NCI-H82 (cell line): ENCODE measurements at regions not wholly inside any gene's neighbourhood (a gene's known extent, or its start where the extent isn't known, plus 50 kb on each side); places are given as distances from the start of the nearest gene placed in this dataset.
A peak's percentile ranks its signal among the peaks of the same experiment; 100 is the strongest.

Experiments used
- DNase-seq: peaks from one replicate; lab custom pipeline; 2025; lab: John Stamatoyannopoulos, UW

DNA sequence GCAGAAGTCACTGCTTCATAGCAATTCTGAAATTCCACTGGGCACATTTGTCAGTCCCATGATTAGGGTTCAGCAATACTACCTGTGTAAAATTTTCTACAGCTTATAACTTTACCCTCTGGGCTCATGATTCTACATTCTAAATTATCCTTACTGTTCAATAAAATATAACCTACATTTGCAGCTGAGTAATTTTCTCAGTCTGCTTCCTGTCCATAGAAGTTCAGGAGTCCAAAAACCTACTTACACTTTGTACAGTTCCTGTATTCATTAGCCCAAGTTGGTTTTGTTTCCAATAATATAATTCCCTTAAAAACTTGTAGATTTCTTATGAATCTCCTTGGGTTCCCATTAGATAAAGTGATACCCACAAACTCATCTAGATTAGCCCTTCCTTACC, 295.3 kb downstream of the SP3 start:
- no peak for DNase-seq

DNA sequence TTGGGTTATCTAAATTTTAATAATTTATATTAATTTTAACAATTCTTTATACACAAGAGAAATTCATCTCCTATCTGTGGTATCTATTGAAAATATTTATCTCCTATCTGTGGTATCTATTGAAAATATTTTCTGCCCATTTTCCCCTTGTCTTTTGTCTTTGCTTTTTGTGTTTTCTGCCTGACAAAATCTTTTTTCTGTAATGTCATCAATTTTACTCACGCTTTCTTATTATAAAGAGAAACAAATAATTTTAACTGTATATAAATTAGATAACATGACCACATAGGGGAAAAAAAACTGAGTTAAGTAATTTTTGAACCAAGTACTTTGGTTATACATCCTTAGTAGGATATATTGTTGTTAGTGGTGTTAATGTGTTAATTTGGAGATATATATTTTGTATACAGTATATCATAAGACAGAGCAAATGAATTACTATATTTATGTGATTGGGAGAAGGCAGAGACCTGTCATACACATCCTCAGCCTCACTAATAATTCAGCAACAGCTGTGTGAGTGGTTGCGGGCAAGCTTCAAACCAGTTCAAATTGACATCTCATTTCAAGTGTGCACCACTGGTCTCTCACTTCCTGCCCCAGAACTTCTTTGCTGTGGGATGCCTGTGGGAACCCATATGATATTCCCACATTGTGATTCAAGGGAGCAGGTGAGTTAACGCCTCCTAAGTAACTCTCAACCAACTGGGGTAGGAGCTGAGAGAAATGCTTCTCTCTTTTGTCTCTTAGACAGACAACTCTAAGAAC, 292.4 kb downstream of the SP3 start:
- no peak for DNase-seq

DNA sequence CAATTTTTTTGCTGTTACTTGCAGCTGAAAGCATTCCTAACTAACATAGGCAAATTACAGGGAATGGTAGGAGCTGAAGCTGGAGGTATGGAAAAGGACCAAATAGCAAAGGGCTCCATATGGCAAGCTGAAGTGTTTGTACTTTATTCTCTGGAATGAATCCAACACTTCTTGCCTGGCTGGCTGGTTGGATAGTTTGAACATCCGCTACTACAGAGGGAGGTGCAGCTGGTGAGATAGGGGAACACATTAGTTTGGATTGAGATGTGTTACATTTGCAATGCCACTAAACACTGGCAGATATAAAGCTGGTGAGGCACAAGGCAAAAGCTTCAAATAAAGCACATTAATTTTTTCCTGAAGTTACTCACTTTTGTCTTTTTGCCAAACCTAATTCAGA, 291.5 kb downstream of the SP3 start:
- peak; percentile 15 for DNase-seq

DNA sequence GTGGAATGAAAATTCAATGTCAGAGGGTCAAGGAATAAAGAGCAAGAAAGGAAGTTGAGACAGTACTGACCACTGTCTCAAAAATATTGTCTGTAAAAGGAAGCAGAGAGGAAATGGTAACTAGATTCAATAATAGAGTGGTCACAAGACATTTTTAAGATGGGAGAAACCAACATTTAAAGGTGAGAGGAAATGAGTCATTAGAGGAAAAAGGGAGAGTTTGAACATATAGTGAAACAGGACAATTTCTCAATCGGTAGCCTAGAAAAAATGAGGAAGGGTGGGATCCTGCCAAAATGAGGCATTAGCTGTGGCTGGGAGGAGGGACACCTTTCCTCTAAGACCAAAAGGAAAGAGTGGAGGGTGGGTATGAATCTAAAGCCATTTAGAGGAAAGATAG, 288.5 kb downstream of the SP3 start:
- DNase-seq: no peak

DNA sequence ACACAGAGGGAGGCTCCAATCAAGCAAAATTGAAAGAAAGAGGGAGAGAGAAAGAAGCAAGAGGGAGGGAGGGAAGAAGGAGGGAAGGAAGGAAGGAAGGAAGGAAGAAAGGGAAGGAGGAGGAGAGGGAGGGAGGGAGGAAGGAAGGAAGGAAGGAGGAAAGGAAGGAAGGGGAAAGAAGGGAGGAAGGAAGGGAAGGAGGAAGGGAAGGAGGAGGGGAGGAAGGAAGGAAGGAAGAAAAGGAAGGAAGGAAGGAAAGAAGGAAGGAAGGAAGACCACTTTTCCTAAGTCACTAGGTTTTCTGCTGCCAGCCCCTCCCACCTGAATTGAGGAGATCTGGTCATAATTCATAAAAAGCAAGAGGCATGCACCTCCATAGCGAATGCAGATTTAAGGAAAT, 287.0 kb downstream of the SP3 start:
- DNase-seq: no peak

DNA sequence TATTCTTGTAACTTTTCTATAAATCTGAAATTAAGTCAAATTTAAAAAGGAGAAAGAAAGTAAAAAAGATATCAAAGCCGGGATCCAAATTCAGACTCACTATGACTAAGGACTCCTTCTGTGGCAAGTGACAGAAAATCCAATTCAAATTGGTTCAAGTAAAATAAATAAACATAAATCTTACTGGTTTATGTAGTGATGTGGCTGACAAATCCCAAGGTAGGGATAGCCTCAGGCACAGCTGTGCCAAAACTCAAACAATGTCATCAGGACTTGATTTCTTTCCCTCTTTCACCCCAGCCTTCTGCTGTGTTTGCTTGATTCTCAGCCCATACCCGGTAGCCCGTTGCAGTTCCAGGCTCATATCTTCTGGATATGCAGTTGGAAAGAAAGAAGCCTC, 284.6 kb downstream of the SP3 start:
- DNase-seq: no peak

DNA sequence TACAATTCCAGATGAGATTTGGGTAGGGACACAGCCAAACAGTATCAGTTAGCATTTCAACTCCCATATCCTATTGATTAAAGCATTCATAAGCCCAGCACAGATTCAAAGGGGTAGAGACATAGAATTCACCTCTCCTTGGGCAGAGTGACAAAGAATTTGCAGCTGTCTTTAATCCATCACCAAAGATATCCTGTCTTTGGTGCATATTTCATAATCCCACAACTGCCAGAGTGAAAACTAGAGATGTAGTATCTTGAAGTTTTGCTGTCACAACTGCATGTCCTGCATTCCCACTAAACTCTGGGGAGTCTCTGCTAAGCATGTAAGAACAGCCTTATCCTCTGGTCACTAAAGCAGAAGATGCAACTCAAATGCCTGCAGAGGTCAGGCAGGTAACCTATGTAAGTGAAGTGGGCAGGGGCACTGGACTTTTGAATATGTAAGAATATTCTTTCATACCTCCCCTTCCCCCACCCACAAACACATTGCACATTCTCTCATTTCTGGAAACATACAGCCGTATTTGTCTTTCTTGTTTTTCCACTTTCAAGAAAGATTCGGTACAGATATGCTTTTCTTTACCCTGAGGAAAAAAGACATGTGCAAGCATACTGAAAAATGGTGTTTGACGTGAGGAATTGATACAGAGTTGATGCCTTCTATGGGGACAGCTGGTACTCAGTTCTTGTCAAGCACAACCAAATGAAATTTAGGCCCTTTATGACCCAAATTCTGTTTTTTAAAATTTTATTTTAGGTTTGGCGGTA, 283.1 kb downstream of the SP3 start:
- DNase-seq: no peak

DNA sequence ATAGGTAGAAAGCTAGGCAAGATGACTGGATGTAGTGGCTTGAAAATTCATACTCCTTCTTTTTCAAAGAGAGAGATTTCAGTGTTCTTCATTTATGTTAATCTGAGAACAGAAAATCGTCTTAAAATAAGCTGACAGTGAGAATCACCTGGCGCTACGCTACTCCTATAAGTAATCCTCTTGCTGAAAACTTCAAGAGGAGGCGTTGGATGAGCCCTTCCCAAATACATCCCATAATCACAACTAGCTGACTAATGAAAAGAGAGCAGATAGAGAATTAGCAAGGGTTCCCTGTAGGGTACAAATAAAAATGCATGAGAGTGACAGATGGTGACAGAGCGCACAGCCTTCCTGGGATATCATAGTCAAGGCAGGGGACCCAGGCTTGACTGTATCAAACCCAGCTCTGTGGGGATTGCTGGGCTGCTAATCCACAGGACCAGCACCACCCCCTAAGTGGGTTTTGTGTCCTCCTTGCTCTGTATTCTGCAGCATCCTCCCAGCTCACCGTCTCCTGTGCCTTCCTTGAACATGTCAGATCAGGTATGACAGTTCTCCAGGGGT, 280.2 kb downstream of the SP3 start:
- DNase-seq: peak; percentile 97

DNA sequence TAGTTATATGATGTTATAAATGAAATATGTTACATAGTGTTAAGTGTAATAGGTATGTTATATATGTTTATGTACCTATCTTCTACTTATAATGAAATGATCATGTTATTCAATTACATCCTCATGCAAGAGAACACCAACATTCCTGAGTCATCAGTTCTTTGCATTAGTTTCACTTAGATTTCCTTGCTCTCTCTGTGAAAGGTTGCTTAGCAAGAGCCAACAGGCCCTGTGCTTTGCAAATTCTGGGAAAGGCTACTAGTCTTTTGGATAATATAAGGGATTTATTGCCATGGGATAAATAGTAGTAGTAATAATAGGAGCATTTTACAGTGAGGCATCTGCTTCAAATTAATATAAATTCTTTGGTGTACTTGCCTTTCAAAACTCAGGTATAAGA, 274.8 kb downstream of the SP3 start:
- no peak for DNase-seq

DNA sequence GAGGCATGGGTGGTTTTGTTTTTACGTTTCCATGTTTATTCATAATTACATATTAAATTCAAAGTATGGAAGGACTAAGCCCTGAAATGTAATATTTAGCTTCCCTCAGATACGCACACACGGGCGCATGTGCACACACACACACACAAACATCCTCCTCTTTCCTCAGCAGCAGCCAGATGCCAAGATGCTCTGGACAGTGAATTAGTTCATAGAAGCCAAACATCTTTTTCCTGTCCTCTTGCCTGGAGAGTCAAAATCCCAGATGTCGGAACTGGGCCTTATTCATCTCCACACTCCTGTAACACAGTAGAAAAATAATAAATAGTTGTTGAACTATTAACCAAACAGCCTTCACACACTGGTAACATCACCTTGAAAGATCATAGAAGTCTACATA, 273.1 kb downstream of the SP3 start:
- DNase-seq: no peak

DNA sequence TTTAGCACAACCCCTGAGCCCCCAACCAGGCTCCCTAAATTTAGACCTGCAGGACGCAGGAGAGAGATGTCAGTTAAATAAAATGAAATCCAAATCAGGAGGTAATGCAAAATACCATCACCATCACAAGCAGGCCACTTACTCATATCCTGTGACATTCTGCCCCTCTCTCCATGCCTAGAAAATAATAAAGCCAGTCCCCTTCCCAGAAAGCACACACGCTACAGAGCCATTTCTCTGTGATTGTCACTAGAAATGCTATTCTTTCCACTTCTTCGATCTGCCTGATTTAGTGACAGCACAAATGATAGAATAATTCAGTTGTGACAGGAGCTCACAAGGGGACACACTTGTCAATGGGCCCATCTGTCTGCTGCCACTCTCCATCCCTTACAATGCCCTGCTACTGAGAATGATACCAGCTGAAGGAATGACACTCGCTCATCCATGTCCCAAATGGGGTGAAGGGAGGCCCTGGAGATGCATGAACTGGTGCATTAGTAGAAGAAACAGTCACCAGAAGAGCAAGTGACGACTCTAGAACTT, 272.1 kb downstream of the SP3 start:
- no peak for DNase-seq

DNA sequence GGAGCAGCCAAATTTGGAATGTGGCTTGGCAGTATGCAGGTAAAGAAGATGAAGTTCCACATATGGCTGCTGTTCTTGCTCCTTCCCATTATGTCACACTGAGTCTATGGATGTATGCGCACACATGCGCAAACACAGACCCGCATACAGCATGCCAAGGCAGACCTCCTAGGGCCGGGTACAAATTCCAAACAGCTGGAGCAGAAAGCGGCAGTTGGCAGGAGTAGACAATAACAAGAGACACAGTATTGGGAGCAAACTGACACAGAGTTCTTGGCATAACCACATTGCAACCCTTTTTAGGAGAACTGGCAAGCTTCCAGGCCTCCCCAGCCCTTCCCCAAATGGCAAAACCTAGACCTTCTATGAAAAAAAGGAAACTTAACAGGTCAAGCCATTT, 268.9 kb downstream of the SP3 start:
- no peak for DNase-seq

DNA sequence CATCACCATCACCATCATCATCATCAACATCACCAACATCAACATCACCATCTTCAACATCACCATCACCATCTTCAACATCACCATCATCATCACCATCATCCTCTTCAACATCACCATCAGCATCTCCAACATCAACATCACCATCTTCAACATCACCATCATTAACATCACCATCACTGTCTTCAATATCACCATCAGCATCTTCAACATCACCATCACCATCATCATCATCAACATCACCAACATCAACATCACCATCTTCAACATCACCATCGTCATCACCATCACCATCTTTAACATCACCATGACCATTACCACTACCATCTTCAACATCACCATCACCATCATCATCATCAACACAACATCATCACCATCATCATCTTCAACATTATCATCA, 267.2 kb downstream of the SP3 start:
- DNase-seq: no peak

DNA sequence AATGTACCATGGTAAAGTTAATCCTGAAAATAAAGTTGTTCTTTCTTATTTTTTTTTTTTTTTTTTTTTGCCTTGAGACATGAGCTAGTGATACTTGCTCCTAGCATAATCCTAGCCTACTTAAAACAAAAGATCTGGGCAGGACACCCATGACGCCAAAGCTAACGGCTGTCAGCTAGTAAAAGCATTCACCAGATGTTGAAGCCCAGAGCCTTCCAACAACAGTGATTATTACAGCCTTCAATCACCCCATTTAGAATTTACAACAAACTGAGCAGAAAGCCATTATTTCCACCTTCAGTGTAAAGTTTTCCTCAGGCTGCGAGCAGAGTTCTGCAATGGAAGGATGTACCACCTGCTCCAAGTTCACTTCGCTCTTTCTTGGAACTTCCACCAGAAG, 259.5 kb downstream of the SP3 start:
- DNase-seq: peak; percentile 26

DNA sequence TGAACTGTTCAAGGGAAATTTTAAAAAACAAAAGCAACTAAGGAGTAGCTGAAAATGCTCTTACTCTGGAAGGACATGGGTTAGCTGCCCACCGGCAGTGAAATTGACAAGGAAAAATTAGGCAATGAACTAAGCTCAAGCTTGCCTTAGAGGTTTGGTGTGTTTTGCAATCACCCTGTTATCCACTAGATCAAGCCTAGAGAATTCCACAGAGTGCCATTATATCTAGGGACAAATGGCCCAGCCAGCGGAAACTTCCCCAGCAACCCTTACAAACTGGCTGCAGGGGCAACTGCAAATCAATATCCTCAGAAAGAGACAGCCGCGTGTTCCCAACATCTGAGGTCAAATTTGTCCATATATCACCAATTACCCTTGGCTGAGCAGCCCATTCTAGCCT, 258.2 kb downstream of the SP3 start:
- DNase-seq: no peak

DNA sequence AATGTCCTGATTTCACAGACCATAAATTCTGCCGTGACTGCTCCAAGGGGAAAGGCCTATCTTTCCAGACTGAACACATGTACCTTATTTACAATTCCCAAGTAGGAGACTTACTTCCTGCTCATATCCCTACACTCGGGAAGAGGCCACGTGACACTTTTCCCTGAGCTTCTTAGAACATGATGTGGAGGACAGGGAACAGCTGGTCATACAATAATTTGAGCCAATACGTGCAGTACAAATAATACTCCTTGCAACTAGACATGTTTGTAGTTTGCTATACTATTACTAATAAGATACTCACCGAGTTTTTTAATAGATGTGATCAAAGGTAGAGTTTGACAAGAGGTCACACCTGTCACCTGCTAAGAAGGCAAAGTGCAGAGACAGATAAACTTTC, 256.4 kb downstream of the SP3 start:
- DNase-seq: no peak

DNA sequence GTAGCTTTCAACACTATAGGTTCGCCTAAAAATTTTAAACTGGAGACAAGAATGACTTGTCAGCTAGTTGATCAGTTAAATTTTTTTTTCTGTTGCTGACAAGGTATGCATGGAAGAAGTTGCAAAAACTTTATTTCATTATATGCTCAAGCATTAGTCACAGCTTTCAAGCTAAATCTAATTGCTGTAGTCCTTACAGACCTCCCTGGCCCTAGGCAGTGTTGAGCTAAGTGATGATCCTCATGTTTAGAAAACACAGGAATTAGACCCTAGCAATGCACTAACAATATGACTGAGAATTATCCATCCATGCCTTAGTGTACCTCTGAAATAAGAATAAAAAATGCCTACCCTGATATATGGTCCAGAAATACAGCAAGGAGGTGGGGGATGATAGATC, 253.4 kb downstream of the SP3 start:
- DNase-seq: no peak

DNA sequence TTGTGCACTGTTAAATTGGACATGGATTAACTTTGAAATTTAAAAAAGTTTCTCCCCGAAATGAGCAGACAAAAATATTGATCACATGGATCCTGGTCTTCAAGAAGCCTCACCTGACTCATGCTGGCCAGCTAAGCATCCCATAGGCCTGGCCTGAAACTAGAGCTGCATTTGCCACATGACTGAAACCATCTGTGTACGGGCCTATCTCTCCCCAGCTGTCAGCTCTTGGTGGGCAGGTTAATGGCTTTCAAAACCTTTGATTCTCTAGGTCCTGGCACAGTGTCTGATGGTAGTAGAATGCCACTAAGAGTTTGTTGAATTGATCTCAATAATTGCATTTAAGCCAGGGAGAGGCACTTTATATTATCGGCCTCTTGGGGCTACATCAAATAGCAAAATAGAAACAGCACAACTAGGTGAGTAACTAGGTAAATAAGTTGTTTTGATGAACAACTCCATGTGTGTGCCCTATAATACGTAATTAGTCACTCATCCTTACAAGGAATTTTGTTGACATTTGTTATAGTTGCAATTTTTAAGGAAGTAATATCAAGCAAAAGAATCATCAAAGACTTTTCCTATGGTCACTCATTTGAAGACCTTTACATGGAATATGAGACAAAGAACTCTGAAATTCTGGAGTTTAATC, 251.1 kb downstream of the SP3 start:
- peak; percentile 28 for DNase-seq

DNA sequence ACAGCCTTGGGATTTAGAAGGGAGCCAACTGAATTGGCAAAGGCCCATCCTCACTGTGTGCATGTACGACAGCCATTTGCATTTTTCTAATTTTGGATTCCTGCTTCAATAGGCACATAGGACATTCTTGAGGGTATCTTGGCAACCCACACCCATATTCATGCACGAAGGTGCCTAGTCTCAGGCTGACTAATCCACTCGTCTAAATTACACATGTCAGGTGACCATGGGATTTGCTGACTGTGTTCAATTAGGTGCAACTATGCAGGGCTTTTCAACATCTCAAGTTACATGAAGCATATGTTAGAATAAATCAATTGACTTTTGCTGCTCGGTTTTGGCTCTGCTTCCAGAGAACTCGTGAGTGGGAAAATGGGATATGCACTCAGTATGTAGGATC, 249.7 kb downstream of the SP3 start:
- DNase-seq: peak; percentile 76

DNA sequence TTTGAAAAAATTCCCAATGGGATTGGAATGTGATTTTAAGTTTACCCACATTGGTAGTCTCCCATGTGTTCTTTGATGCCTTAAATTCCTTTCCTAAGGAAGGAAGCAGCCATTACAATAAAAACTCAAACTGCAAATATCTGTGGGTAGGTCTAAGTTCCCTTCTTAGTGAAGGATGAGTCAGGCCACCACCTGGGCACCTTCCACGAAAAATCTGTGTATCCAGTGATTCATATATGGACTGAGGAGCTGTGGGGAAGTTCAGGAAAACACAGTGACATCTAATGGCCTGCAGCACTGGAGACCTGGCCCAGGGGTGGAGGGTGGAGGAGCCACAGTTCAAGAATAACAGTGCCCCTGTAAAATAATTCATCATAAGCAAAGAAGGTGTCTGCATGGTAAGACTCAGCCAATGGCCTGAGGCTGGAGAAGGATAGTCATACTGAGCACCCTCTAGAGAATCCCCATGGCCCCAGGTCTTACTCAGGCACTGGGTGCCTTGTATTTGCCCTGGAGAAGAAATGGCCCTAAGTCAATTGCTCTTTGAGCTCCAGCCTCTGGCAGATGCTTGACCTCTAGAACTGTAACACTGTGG, 248.6 kb downstream of the SP3 start:
- no peak for DNase-seq

DNA sequence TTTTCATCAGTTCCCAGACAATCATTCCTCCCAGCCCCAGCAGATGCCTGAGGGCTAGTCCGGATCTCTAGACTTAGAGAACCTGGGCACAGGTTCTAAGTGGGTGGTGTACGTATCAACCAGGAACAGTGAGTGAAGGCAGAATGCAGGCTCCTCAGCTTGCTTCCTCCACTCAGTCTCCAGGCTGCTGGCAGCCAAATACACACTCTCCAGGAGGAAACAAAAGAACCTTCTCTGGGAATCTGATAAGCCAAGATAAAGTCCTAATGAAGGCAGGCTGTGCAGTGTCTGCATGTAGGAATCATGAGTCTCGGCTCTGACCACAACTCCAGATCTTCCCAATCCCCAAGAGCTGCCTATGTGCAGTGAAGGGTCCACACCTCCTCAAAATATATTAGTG, 245.7 kb downstream of the SP3 start:
- DNase-seq: no peak

DNA sequence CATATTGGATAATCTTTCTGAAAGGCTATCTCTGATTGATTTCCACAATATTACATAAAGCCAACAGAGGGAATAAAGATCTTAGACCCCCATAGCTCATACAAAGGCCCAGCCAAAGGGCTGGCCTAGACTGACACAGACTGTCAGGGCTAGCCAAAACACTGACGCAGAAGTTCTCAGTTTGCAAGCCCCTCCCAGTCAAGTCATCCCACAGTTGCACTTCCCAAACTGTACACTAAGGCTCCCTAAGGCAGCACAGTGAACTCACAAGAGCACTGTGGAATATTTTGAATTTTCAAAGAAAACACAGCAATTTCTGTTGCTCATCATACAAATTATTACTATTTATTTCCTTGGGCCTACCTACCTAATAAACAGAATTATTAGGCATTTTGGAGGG, 244.9 kb downstream of the SP3 start:
- peak; percentile 6 for DNase-seq
